Liver (tissue), 3 donors: ENCODE measurements at regions not wholly inside any gene's neighbourhood (a gene's known extent, or its start where the extent isn't known, plus 50 kb on each side); places are given as distances from the start of the nearest gene placed in this dataset.

Source experiments
- CTCF ChIP-seq: fragments of 150-350 bp; IDR thresholded peaks from 2 replicates; pipeline ENCODE4 v1.5.1; 2017; ENCODE audit warnings: improper control_type of control experiment, low read depth, low read length; ENCODE audit not compliant: missing input control
- RAD21 ChIP-seq, 2 donors: IDR thresholded peaks; 2 replicates each; pipeline ENCODE4 v1.6.1; 2016; ENCODE audit warnings: antibody characterized with exemption in 2 of 2, mild to moderate bottlenecking in 2 of 2
- YY1 ChIP-seq: IDR thresholded peaks from 2 replicates; pipeline ENCODE4 v1.6.1; 2016; ENCODE audit warnings: antibody characterized with exemption, mild to moderate bottlenecking
- donor health status: healthy.
- donor health status: healthy.

GRCh38 chr4:149203256-149204001 is 612.2 kb downstream of the IQCM start:
- TF ChIP-seq CTCF, result no peak
- no peak for TF ChIP-seq YY1
- no peak for TF ChIP-seq RAD21 (IDR thresholded peaks at IDR 0.05)
